HG03460 (cell line): ENCODE measurements at regions not wholly inside any gene's neighbourhood (a gene's known extent, or its start where the extent isn't known, plus 50 kb on each side); places are given as distances from the start of the nearest gene placed in this dataset.
"Not testable (repeated sequence)": the region's sequence is repeated elsewhere in the genome, so short reads cannot be mapped to it uniquely, and the experiment has no call there.

Experiments
- ATAC-seq: cut with Tn5 transposase; IDR thresholded peaks from one replicate; pipeline ENCODE4 v1.9.1; 2021; ENCODE audit not compliant: unreplicated experiment

GRCh38 chr2:111355823-111356511 lies 235.3 kb downstream of the BCL2L11 start:
- not testable (repeated sequence) for ATAC-seq

- ATAC-seq, result not testable (repeated sequence)
Measured at GRCh38 chr2:111356512-111357031, 235.9 kb downstream of the BCL2L11 start.

- ATAC-seq, result not testable (repeated sequence)
Measured at GRCh38 chr2:111365986-111366640, 245.4 kb downstream of the BCL2L11 start.

- not testable (repeated sequence) for ATAC-seq
Measured at GRCh38 chr2:111366641-111367029, 245.9 kb downstream of the BCL2L11 start.

GRCh38 chr2:111367080-111367479 lies 246.4 kb downstream of the BCL2L11 start:
- ATAC-seq, result not testable (repeated sequence)

- ATAC-seq, result not testable (repeated sequence)
Measured at GRCh38 chr2:111367871-111368270, 247.2 kb downstream of the BCL2L11 start.

- not testable (repeated sequence) for ATAC-seq
Measured at GRCh38 chr2:111368288-111368687, 247.6 kb downstream of the BCL2L11 start.

GRCh38 chr2:111373060-111373459 lies 252.3 kb downstream of the BCL2L11 start:
- not testable (repeated sequence) for ATAC-seq

- ATAC-seq, result not testable (repeated sequence)
Measured at GRCh38 chr2:111373989-111374388, 253.3 kb downstream of the BCL2L11 start.

GRCh38 chr2:111374734-111375133 lies 254.0 kb downstream of the BCL2L11 start:
- not testable (repeated sequence) for ATAC-seq

- not testable (repeated sequence) for ATAC-seq
Measured at GRCh38 chr2:111375320-111375883, 254.7 kb downstream of the BCL2L11 start.

GRCh38 chr2:111376272-111376970 lies 255.7 kb downstream of the BCL2L11 start:
- ATAC-seq, result not testable (repeated sequence)

- ATAC-seq, result not testable (repeated sequence)
Measured at GRCh38 chr2:111376971-111377352, 256.2 kb downstream of the BCL2L11 start.

GRCh38 chr2:111377386-111377959 lies 256.8 kb downstream of the BCL2L11 start:
- ATAC-seq, result not testable (repeated sequence)

GRCh38 chr2:111378348-111378747 lies 257.6 kb downstream of the BCL2L11 start:
- ATAC-seq, result not testable (repeated sequence)

GRCh38 chr2:111380733-111381439 lies 260.2 kb downstream of the BCL2L11 start:
- ATAC-seq, result not testable (repeated sequence)

- not testable (repeated sequence) for ATAC-seq
Measured at GRCh38 chr2:111381530-111382306, 261.0 kb downstream of the BCL2L11 start.

GRCh38 chr2:111382507-111382906 lies 261.8 kb downstream of the BCL2L11 start:
- not testable (repeated sequence) for ATAC-seq

- not testable (repeated sequence) for ATAC-seq
Measured at GRCh38 chr2:111383311-111383710, 262.6 kb downstream of the BCL2L11 start.
